ENCODE measurements at regions not wholly inside any gene's neighbourhood (a gene's known extent, or its start where the extent isn't known, plus 50 kb on each side); places are given as distances from the start of the nearest gene placed in this dataset.
"Not testable (repeated sequence)": the region's sequence is repeated elsewhere in the genome, so short reads cannot be mapped to it uniquely, and the experiment has no call there.

DNA sequence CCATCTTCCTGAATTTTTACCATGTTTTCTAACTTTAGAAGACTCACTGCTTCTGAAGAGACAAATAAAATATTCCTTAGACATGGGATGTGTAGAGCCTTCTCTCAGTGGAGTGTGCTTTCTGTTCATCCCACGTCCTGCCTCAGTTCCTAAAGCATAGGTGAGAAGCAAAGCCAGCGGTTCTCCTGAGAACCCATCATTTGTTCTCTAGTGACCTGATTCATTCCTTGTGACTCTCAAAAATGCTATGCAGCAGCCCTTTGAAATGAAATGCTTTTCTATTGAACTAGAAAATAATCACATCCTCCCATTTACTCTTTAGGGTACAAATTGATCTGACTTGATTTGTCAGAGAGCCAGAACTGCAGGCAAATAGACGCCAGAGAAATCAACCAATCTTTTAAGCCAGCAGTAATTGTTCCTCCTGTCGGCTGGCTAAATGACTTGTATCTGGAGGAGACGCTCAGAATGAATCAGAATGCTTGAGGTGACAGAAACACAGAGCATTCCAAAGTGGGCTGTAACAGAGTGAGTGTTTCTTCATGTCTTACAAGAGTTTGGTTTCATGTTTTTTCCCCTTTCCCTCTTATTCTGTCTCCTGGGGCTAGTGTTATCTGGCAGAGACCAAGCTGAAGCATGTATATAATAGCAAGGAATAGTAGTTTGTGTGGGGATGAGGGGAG is 81.3 kb upstream of the TMEM178A start:
- no peak for DNase-seq

DNA sequence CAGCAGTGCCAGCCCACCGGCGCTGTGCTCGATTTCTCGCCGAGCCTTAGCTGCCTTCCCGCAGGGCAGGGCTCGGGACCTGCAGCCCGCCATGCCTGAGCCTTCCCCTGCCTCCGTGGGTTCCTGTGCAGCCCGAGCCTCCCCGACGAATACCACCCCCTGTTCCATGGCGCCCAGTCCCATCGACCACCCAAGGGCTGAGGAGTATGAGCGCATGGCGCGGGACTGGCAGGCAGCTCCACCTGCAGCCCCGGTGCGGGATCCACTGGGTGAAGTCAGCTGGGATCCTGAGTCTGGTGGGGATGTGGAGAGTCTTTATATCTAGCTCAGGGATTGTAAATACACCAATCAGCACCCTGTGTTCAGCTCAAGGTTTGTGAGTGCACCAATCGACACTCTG is 80.2 kb upstream of the TMEM178A start:
- DNase-seq, result not testable (repeated sequence)

- no peak for DNase-seq
Measured at GRCh38 chr2:39587168-39587567, 78.5 kb upstream of the TMEM178A start.

DNA sequence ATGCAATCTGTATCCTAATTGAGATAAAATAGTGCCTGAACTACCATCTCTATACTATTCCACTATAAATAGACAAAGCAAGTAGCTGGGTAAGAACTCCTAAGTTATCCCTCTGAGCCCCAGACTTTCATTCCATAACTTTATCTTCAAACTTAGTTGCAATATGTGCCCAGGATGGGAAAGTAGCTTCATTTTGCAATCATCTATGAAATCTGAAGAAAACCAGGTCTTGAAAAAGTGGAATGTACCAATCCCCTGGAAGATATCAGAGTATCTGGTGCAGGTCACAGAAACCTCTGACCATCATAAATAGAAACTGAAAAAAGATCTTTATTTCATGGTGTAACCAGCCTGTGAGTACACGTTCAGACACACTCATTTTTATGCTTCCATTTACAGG is 78.1 kb upstream of the TMEM178A start:
- no peak for DNase-seq

DNA sequence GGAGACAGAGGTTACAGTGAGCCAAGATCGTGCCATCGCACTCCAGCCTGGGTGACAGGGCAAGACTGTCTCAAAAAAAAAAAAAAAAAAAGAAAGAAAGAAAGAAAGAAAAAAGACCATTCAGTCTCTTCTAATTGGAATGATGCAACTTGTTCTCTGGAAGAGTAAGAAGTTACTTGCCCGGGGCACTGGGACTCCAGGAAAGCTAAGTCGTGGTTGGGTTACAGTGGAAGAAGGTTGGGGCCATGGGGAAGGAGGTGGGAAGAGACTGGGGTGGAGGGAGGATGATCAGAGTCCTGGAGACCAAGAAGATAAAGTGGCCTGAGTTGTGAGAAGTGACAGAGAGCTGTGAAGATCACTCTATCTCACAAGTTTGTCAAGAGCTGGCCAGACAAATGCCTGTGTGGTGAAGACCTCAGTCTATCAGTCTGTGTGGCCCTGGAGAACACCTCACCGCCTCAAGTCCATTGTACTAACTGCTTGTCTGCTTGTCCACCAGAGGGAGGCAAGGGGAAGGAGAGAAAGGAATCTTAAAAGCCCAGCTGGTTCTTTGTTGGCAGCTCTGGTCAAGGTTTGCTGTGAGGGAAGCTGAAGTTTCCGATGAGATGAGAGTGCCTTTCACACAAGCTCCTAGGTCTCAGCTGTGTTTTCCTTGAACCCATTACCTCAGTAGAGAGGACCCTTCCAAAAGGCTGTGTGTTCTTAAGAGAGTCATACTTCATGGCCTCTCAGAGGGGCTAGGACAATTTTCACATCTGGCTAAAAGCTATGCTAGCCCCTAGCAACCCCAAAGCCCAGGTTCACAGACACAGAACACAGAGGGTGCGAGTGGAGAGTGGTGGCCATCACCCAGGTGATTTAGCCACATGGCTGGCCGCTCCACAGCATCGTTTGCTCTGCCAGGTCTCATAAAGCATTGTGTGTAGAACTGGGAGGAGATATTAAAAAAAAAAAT is 72.0 kb upstream of the TMEM178A start:
- peak; percentile 60 to 72 for DNase-seq

DNA sequence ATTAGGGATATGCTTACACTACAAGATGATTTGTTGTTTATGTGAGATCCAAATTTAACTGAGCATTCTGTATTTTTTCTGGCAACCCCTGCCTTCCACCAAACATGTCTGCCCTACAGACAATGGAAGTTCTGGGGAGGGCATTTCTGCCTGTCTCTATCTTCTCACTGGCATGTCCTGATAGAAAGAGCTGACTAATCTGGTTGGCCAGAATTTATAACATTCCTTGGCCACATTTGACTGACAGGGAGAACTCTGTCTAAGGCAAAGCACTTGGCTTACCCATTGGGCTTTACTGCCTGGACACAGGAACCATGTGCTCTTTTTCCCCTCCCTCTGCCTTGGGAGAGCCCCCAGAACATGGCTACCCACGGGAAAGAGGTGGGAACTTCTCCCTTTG is 70.6 kb upstream of the TMEM178A start:
- DNase-seq, result no peak

DNA sequence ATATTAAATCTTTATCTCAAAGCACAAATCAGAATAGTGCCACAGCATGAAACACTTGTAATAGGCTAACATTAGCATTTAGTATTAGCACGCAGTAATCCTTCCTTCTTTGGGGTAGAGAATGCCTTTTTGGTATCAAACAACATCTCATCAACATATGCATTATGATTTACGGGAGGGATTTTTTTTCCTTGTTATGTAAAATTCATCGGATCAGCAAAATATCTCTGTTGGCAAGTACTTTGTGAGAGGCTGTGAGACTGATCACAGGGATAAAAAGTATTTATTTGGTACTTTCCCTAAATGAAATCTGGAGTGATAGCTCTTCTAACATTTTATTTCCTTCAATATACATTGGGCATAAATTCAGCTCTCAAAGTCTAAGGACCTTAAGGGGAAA is 68.4 kb upstream of the TMEM178A start:
- DNase-seq, result no peak

DNA sequence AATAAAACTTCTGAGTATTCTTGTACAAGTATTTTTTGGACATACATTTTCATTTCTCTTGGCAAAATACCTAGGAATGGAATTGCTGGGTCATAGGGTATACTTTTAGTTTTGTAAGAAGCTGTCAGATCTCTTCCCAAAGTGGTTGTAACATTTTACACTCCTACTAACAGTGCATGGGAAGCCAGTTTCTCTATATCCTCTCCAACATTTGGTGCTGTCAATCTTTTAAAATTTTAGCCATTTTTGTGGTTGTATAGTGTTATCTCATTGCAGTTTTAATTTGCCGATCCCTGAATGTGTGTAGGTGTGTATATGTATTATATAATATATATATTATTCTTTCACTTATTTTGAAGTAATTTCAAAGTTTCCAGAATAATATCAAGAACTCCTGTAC is 63.1 kb upstream of the TMEM178A start:
- no peak for DNase-seq

DNA sequence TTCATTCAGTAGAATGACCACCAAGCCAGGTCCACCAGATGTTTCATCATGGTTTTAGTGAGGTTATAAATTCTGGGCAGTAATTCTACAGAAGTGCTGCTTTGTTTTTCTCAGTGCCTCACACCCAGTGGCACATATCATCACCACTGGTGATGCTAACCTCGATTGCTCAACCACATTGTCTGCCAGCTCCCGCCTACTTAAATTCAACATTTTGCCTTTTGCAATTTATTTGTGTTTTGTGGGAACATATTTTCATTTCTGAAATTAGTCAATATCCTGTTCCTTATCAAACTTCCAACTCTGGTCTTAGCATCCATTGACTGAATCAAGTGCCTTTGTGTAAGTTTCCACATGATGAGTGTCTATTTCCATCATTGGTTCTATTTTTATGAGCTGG is 62.3 kb upstream of the TMEM178A start:
- DNase-seq, result no peak

- no peak for DNase-seq
Measured at GRCh38 chr2:39604866-39605265, 60.9 kb upstream of the TMEM178A start.

DNA sequence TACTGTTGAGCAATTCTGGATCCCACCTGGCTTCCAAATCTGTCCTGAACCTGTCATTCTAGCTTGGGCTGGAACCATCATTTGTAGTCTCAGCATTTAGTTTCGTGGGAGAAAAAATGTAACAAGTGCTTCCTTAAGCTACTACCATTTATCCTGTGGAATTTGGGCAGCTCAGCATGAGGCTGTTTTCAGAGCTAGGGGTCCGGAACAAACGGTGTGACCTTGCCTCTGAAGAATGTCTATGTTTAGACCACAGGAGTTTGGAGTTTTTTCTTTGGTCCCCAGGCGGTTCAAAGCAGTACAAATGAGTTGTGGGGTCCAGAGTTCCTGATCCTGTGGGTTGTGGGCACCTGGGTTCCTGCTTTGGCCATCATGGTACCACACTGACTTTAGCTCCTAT is 59.1 kb upstream of the TMEM178A start:
- no peak for DNase-seq

DNA sequence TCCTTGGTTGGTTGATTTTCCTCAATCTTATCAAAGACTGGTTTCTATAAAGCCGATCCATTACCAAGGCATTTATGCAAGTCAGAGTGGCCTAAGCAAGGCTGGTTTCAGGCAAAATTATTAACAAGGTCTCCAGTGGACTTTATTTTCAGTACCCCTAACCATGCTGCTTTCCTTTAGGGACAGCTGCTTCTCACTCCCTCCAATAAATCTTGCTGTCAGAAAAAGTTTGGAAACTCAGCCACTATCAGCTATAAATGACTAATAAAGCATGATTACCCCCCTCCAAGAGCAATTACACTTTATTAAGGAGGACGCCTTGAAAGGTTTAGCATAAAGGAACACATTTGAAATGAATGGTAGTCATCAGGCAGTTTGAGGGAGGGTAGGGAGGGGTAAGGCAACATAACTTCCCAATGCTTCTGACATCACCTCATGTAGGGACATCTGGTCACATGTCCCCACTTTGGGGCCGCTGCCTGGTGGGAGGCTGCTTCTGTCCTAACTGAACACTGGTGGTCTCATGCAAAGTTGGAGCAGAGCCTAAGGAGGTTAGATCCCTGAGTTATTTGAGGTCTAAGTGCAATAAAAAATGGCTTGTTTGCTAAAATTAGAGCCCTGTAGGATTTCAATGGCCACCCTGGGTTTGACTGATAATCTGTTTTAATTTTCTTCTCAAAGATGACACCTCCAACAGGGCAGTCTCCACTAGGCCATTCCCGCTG is 58.0 kb upstream of the TMEM178A start:
- DNase-seq, result no peak

- DNase-seq, result no peak
Measured at GRCh38 chr2:39608263-39608575, 57.5 kb upstream of the TMEM178A start.

DNA sequence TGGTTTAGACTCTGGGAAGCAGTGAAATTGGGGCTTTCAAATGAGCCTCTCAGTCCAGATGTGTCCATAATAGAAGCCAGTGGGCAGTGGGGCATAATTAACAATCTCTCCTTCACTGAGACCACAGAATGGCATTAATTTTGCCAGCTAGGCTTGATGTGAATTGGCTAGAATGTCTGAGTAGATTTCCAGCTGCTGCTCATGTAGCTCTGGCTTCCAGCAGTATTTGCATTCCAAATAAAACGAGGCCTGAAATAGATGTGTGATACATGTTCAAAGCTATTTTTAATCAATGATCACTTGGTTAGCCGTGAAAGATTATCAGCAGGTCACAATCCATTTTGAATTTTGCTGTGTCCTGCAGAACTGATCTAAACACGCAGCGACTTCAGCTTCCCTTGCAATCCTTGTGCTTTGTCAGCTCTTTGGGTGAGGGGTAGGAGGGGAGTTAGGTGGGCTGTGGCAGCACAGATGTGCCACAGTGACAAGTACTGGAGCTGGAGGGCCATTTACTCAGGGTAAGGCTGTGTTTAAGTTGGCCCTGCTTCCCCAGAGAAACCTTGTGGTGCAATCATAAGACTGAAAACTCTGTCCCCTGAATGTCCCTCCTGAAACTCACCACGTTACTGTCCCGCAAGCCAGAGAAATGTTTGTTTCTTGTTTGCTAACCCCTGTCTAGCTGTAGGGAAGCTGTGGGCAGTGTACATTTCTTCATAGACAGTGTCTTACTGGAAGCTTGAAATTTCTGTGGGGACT is 56.9 kb upstream of the TMEM178A start:
- peak in 1 of 2 experiments; percentile 29 for DNase-seq

- DNase-seq, result no peak
Measured at GRCh38 chr2:39609917-39610316, 55.8 kb upstream of the TMEM178A start.

DNA sequence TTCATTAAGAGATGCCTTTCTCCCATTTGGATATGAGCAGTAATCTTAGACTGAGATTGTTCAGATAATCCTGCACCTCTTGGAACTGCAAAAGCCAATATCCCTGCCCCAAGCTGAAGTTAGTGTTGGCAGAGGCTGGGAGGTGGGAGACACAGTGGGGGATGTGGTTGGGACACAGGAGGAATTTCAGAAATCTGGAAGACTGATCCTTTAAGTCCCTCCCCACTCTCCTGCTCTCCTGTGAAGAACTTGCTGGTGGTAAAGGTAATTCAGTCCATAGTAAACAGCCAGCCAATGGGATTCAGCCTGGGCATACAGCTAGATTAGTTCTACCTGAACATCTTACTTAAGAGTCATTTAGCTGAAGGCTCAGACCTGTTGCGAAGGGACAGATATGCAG is 50.0 kb upstream of the TMEM178A start:
- DNase-seq, result no peak

All from NCI-H446 (cell line).